ENCODE measurements at regions not wholly inside any gene's neighbourhood (a gene's known extent, or its start where the extent isn't known, plus 50 kb on each side); places are given as distances from the start of the nearest gene placed in this dataset.
A peak's percentile ranks its signal among the peaks of the same experiment; 100 is the strongest.
"Not testable (repeated sequence)": the region's sequence is repeated elsewhere in the genome, so short reads cannot be mapped to it uniquely, and the experiment has no call there.

DNA sequence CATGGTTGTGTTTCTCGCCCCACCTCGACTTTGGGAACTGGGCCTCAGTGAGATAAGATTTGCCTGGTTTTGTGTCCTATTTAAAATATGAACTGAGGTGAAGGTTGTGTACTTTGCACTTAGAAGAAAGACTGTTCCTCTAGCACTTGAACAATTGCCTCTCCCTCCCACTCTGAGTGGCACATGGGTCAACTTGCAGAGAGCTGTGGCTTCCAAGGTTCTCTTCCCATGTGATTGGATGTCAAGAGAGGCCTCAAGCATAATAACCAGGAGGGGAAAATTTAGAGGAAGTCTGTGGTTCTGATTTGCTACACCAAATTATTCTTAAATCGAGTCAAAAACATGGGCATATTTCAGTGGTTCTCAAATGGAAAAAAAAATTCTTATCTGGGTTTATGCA lies 329.2 kb downstream of the HS3ST3B1 start:
- no peak for DNase-seq (ENCODE audit: low read depth, low spot score)

DNA sequence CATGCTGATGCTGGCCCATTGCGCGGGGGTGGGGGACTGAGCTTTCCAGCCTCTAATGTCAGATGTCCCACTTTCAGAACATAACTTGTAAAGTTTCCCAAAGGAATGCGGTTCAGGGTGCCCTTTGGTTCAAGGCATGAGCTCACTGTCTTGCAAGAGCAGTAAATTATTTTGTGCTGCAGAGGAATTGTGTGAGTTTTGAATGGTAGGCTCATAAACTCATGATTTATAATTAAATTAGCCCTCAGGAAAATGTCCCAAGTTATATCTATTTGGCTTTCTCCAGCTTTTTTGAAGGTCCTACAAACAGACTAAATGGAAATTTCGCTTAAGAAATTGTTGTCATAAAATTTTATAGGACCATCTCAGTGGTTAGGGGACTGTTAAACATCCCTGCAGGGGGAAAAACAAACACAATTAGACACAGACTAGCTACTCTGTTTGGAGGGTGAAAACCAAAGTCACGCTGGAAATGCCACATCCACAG lies 321.8 kb downstream of the HS3ST3B1 start:
- DNase-seq (ENCODE audit: low read depth, low spot score): no peak

DNA sequence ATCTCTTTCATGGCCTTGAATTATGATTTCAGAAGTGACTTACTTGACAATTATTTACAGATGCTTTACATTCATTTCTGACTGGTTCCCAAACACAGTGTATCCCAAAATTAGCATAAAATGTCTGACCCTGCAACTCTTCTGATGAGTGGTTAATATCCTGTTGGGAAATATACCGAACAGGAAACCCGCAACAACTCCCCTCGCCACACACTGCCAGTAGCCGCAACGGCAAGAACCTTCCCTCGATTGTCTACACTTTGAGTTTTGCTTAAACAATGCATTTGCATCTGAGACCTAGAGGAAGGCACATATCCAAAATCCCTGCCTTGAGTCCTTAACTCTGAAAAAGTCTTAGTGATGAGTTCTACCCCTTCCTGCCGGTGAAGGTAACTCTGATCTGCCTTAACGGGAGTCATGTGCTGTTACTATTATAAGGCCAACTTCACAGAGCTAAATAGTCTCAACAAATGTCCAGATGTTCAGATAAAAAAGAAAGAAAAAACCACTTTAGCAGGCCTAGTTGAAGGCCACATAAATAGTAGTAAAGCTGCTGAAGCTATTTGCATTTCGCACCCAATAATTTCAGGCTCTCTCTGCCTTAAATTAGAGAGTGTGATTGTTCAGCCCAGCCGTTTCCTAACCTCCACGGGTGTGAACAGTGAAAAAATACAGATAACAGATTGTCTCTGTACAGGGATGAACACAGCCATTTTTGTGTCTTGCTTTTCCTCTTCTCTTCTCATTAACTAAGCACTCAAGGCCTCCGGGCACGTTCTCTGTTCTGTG lies 321.1 kb downstream of the HS3ST3B1 start:
- no peak for DNase-seq (ENCODE audit: low read depth, low spot score)

DNA sequence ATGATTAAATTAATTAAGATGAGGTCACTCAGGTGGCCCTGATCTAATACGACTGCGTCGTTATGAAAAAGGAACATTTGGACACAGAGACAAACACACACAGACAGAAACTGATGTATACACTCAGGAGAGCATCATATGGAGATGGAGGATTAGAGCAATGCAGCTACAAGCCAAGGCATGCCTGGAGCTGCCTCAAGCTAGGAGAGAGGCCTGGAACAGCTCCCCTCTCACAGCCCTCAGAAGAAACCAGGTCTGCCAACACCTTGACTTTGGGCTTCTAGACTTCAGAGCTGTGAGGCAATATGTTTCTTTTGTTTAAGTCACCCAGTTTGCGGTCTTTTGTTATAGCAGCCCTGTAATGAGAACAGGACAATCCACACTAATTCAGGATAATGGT lies 318.9 kb downstream of the HS3ST3B1 start:
- no peak for DNase-seq (ENCODE audit: low read depth, low spot score)

DNA sequence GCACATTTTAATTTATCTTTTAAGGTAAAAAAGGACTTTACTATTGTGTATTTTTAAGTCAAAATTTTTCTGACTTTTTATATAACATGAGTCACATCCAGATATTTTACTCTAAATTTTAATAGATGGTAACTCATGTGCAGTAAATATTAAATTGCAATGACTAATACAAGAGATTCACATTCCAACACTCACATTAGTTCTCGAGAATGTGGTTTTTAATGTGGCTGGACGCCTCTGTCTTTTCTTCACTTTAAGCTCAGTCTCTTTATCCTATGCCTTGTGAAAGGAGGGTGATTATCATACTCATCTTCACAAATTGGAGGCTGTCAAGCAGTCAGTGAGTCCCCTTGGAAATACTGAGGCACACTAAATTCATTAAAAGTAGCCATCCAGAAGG lies 315.6 kb downstream of the HS3ST3B1 start:
- no peak for DNase-seq (ENCODE audit: low read depth, low spot score)

DNA sequence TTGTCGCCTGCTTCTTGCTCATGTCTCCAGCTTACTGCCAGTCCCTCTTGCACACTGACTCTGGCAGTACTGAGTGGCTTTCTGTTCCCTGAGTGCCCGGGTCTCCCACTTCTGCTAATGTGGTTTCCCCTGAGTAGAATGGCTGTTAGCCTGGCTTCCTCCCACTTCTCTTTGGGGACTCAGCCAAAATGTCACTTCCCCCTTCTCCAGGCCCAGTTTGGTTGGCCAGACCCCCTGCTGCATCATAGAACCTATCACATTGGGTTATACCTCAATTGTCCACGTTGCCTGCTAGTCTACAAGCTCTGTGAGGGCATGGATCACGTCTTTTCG lies 304.4 kb downstream of the HS3ST3B1 start:
- no peak for DNase-seq (ENCODE audit: low read depth, low spot score)

GRCh38 chr17:14604591-14605266 lies 303.8 kb downstream of the HS3ST3B1 start:
- DNase-seq (ENCODE audit: low read depth, low spot score): no peak

- DNase-seq (ENCODE audit: low read depth, low spot score): no peak
These were observed 295.3 kb downstream of the HS3ST3B1 start for GRCh38 chr17:14596224-14596623.

- no peak for DNase-seq (ENCODE audit: low read depth, low spot score)
These were observed 294.8 kb downstream of the HS3ST3B1 start for GRCh38 chr17:14595656-14596055.

- no peak for DNase-seq (ENCODE audit: low read depth, low spot score)
These were observed 293.8 kb downstream of the HS3ST3B1 start for GRCh38 chr17:14594690-14595089.

DNA sequence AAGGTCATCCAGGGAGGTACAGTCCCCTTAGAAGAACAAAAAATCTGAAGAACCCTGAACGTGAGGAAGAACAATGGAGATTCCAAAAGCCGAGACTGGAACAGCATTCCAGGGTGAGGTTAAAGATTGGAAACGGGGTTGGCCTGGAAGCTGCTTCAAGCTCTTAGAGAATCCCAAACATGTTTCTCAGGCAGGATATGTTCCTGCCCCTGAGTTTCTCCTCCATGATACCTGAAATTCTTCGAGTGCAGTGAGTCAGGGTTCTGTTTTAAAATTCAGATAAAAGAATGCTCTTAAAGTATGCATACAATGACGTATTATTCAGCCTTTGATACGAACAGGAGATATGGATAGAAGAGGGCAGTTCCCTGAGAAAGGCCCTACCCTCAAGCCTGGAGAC lies 293.1 kb downstream of the HS3ST3B1 start:
- DNase-seq (ENCODE audit: low read depth, low spot score): no peak

DNA sequence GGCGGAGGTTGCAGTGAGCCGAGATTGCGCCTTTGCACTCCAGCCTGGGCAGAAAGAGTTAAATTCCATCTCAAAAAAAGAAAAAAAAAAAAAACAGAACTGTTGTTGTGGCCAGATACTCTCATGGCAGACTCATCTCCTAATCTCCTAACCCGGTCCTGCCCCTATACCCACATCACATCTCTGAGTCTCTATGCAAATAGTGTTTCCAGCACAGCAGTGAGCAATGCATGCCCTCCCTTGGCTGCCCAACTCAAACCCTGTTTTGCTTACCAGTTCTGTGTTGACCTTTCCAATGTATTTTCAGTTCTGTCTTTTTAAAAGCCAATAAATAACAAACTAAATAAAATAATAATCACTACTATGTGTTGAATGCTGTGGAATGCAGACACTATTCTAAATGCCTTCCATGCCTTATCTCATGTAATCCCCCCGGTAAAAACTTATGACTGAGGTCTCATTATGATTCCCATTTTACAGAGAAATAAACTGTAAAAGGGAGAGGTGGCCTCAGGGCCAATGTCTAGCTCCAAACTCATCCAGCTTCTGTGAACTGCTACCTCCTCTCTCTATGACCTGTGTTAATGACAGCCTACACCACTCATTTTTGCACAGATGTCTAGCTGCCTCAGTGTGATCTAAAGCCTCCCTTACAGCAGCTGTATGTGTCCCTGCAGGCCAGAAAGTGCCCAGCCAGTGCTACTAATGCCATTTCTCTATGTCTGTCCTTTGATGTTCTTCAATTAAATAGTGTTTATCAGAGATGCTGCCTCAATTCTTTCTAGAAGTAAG lies 289.8 kb downstream of the HS3ST3B1 start:
- no peak for DNase-seq (ENCODE audit: low read depth, low spot score)

DNA sequence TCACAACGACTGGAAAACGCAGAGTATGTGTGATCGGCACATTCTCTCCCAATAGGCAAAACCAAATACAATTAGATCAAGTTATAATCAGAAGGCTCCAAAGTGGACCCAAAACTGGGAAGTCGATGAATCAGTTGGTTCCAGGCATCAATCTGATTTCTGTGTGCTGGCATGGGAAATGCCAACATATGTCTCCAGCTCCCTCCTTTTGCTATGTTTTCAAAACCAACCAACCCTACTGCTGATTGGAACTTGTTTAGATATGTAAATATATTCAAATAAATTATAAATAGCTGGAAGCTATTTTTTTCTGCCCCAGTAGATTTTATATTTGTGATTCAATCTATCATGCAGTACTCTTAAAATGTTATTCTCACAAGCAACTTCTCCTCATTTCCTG lies 284.2 kb downstream of the HS3ST3B1 start:
- DNase-seq (ENCODE audit: low read depth, low spot score): no peak

GRCh38 chr17:14582996-14583395 lies 282.1 kb downstream of the HS3ST3B1 start:
- peak; percentile 23 for DNase-seq (ENCODE audit: low read depth, low spot score)

DNA sequence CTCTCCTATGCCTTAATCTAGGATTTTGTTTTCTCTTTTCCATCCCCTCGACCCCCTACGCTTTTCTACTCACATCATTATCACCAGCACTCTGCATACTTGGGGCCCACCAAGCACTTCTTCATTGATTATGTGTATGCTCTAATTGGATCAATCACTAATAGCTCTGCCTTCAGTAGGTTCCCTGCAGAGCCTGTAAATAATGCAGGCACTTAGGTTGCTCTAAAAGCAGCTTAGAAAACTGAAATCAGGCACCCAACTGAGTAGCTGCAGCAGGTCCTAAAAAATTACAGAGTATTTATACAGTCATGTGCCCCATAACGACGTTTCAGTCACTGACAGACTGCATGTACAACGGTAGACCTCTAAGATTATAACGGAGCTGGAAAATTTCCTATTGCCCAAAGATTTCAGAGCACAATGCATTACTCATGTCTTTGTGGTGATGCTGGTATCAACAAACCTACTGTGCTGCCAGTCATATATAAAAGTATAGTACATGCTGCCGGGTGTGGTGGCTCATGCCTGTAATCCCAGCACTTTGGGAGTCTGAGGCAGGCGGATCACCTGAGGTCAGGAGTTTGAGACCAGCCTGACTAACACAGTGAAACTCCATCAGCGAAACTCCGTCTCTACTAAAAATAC lies 280.4 kb downstream of the HS3ST3B1 start:
- DNase-seq (ENCODE audit: low read depth, low spot score): no peak

- DNase-seq (ENCODE audit: low read depth, low spot score): peak; percentile 20
These were observed 279.6 kb downstream of the HS3ST3B1 start for GRCh38 chr17:14580499-14580898.

DNA sequence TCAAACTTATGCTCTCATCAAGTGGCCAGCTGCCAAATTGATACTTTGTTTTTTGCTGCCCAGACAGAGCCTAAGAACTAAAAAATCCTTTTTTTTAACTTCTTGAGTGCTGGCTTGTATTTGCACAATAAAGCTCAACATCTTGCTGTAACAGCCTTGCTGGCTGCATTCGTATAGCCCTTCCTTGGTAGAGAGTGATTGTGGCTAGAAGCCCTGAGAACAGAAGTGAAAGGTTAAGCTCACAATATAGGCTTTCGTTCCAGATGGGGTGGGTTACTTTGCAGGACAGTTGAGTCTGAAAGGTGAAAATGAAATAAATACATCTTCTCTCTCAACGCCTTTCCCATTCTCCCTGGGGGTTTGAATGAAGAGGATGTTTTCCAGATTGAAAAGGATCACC lies 278.8 kb downstream of the HS3ST3B1 start:
- no peak for DNase-seq (ENCODE audit: low read depth, low spot score)

DNA sequence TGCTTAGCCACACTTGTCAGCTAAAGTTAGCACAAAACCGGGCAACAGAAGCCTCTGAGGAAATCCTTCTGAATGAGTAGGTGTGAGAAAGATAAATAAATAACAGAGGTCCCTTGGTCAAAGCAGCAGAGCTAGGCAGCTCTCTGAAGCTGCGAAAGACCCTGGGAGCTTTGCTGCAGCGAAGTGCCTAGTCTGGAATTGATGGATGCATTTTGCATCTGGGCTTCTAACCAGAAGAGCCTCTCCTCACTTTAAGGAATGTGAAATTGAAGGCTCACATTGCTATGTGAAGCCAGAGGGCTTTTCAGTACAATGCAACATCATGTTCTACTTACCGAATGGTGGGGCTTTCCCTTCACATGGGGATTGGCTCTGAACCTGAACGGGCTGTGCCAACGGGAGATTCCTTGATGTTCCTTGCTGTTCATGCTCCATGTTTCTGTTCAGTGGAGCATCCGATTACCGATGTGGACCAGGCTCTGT lies 274.6 kb downstream of the HS3ST3B1 start:
- DNase-seq (ENCODE audit: low read depth, low spot score): no peak

GRCh38 chr17:14560325-14560724 lies 259.4 kb downstream of the HS3ST3B1 start:
- not testable (repeated sequence) for DNase-seq (ENCODE audit: low read depth, low spot score)

DNA sequence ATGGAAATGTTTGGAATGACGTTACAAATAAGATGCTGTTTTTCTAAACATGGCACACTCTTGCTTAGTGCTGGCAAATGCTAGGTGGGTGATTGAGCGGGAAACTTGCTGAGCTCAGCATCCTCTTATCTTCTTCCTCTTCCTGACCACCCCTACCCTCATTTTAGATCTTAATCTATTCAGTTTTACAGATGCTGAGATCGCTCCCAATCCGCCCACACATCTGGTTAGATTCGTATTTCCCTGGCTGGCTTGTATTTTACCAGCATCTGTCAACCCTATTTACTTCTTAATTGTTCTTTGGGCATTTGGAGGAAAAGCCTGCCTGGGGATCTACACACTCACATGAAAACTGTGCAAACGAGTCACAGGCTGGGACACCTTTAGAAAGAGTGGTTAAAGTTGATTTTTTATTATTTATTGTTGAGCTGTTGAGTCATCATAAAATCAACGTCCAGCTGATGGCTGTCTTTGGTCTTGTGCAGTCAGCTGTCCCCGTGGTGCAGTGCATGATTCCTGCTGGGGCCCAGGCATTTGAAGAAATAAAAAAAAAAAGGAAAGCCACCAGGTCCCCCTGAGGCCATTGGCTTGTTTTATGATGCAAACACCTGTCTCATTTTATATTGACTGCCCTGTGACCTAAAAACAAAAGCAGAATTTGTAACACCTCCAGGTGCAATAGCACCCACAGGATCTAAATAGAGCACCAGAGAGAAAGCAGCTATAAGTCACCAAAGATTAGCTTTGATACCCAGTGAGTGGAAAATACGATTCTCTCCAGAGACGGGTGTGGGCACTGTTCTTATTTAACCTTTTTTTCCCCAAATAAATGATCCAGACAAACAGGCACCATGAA lies 258.6 kb downstream of the HS3ST3B1 start:
- no peak for DNase-seq (ENCODE audit: low read depth, low spot score)

DNA sequence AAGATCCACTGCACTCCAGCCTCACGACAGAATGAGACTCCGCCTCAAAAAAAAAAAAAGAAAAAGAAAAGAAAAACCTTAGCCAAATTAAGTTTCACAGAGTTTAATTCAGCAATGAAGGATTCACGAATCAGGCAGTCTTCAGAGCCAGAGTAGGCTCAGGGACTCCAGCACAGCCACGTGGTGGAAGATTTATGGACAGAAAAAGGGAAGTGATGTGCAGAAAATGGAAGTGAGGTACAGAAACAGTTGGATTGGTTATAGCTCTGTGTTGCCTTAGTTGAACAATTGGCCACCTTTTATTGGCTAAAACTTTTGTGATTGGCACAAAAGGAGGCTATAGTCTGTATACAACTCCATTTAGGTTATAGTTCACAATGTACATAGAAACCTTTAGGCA lies 256.6 kb downstream of the HS3ST3B1 start:
- no peak for DNase-seq (ENCODE audit: low read depth, low spot score)

Measured in astrocyte of the hippocampus (primary cell).